ENCODE measurements at regions not wholly inside any gene's neighbourhood (a gene's known extent, or its start where the extent isn't known, plus 50 kb on each side); places are given as distances from the start of the nearest gene placed in this dataset.

GRCh38 chrY:7452246-7452645 lies 540.7 kb upstream of the AMELY start:
- POLR2A ChIA-PET: no interaction called here
- Histone ChIP-seq H3K4me3 (ENCODE audit: low read depth, low read length) (no peak overlapping the region), H3K27me3 (ENCODE audit: control insufficient read depth, insufficient read depth, low read length) (no peaks in the 10 kb centered on the region), H3K27ac (ENCODE audit: low read depth, low read length) (no peak overlapping the region), H3K9me3 (ENCODE audit: control insufficient read depth, insufficient read depth, low read length) (peaks cover 2% of the 10 kb centered on the region; the same call in 1 of the 2 replicates)
- DNase-seq (ENCODE audit: low read depth, low spot score): no peak
- TF ChIP-seq, protein P1, sequence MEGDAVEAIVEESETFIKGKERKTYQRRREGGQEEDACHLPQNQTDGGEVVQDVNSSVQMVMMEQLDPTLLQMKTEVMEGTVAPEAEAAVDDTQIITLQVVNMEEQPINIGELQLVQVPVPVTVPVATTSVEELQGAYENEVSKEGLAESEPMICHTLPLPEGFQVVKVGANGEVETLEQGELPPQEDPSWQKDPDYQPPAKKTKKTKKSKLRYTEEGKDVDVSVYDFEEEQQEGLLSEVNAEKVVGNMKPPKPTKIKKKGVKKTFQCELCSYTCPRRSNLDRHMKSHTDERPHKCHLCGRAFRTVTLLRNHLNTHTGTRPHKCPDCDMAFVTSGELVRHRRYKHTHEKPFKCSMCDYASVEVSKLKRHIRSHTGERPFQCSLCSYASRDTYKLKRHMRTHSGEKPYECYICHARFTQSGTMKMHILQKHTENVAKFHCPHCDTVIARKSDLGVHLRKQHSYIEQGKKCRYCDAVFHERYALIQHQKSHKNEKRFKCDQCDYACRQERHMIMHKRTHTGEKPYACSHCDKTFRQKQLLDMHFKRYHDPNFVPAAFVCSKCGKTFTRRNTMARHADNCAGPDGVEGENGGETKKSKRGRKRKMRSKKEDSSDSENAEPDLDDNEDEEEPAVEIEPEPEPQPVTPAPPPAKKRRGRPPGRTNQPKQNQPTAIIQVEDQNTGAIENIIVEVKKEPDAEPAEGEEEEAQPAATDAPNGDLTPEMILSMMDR (IDR thresholded peaks at IDR 0.05; ENCODE audit: low read depth, low read length): no peak
- CTCF ChIA-PET: no interaction called here

DNA sequence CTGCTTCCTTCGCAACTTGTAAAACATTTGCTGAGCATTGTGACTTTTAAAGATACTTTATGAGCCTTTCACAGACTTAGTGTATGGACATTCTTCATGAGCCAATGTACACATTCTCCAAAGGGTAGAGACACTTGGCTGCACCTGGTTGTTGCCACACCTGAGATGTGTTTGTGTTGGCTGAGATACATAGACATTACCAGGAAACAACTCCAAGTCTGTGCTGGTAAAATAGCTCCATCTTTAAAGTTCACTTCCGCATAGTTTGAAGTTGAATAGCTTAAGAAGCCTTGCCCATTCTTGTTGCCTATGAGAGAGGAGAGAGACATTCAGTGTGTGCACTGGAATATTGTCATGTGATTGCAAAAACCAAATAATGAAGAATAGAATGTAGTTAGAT lies 538.3 kb upstream of the AMELY start:
- no peak for DNase-seq (ENCODE audit: low read depth, low spot score)
- Histone ChIP-seq H3K27ac (ENCODE audit: low read depth, low read length) (no peak overlapping the region), H3K4me3 (ENCODE audit: low read depth, low read length) (no peak overlapping the region), H3K27me3 (ENCODE audit: control insufficient read depth, insufficient read depth, low read length) (no peaks in the 10 kb centered on the region), H3K9me3 (ENCODE audit: control insufficient read depth, insufficient read depth, low read length) (peaks cover 2% of the 10 kb centered on the region)
- ChIA-PET CTCF (no interaction called here), POLR2A (no interaction called here)
- TF ChIP-seq, protein P1 (IDR thresholded peaks at IDR 0.05; ENCODE audit: low read depth, low read length): no peak

DNA sequence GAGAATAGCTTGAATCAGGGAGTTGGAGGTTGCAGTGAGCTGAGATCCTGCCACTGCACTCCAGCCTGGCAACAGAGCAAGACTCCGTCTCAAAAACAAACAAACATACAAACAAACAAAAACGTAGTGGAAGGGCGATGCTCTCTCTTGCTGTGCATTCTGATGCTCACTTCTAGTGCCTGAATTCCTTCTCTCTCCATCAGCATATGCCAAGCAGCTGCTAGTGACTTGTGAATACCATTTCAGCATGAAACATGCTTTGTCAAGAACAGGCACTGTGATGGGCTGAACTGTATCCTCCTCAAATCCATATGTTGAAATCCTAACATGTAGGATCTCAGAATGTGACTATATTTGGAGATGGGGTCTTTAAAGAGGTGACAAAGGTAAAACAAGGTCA lies 537.1 kb upstream of the AMELY start:
- POLR2A ChIA-PET: no interaction called here

GRCh38 chrY:7447881-7448516 lies 536.4 kb upstream of the AMELY start:
- Histone ChIP-seq H3K27me3 (ENCODE audit: control insufficient read depth, insufficient read depth, low read length) (no peaks in the 10 kb centered on the region), H3K4me3 (ENCODE audit: low read depth, low read length) (no peak overlapping the region), H3K27ac (ENCODE audit: low read depth, low read length) (no peak overlapping the region), H3K9me3 (ENCODE audit: control insufficient read depth, insufficient read depth, low read length) (no peaks in the 10 kb centered on the region; the same call in none of the 2 replicates)
- CTCF ChIA-PET: interaction anchor here (0.6 kb wide), 1 partner anchor 57 kb away, joined by 3 read pairs; no protein-coding TSS in a partner anchor
- POLR2A ChIA-PET: no interaction called here
- DNase-seq (ENCODE audit: low read depth, low spot score): no peak
- TF ChIP-seq, protein P1 (IDR thresholded peaks at IDR 0.05; ENCODE audit: low read depth, low read length): no peak

More for the DNA sequence above, 537.1 kb upstream of the AMELY start:
- CTCF ChIA-PET: interaction anchor here (0.6 kb wide), 1 partner anchor 57 kb away, joined by 3 read pairs; no protein-coding TSS in a partner anchor
- H3K4me3 ChIP-seq (ENCODE audit: low read depth, low read length): no peak overlapping the region
- DNase-seq (ENCODE audit: low read depth, low spot score): no peak
- H3K9me3 ChIP-seq (ENCODE audit: control insufficient read depth, insufficient read depth, low read length): peaks cover 2% of the 10 kb centered on the region
- no peak overlapping the region for H3K27ac ChIP-seq (ENCODE audit: low read depth, low read length)
- TF ChIP-seq, protein P1 (IDR thresholded peaks at IDR 0.05; ENCODE audit: low read depth, low read length): no peak
- no peaks in the 10 kb centered on the region for H3K27me3 ChIP-seq (ENCODE audit: control insufficient read depth, insufficient read depth, low read length)

DNA sequence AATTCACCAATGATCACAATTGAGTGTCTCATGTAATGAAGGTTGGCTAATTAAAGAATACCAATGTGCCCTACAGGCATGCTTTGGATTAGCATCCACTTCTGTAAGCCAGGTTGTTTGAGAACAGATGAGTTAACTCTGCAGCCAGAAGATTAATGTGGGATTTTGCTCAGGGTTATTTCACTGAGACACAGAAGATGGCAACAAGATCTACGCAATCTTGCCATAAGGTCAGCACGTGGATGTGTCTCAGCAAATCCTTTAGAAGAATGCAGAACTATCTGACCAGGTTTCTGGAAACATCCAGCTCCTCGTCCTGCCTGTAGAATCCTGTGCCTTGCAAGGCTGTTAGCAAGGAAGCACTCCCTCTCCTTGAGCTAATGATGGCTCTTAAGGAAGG lies 532.6 kb upstream of the AMELY start:
- CTCF ChIA-PET: no interaction called here
- DNase-seq (ENCODE audit: low read depth, low spot score): no peak
- TF ChIP-seq, protein P1 (IDR thresholded peaks at IDR 0.05; ENCODE audit: low read depth, low read length): no peak
- no peak overlapping the region for H3K27ac ChIP-seq (ENCODE audit: low read depth, low read length)
- no peaks in the 10 kb centered on the region; the same call in 1 of the 2 replicates for H3K9me3 ChIP-seq (ENCODE audit: control insufficient read depth, insufficient read depth, low read length)
- H3K27me3 ChIP-seq (ENCODE audit: control insufficient read depth, insufficient read depth, low read length): no peaks in the 10 kb centered on the region
- POLR2A ChIA-PET: no interaction called here
- no peak overlapping the region for H3K4me3 ChIP-seq (ENCODE audit: low read depth, low read length)
